SK-N-SH treated with all-trans-retinoic acid at 6 μM for 48 hours (cell line): ENCODE measurements at regions not wholly inside any gene's neighbourhood (a gene's known extent, or its start where the extent isn't known, plus 50 kb on each side); places are given as distances from the start of the nearest gene placed in this dataset.

ENCODE experiments used
- ARNTL ChIP-seq: fragments of 450-650 bp; formaldehyde crosslinking; IDR thresholded peaks from 2 replicates; pipeline ENCODE4 v1.5.0; 2020; ENCODE audit warnings: low read depth, mild to moderate bottlenecking, moderate library complexity, borderline replicate concordance
- CREB5 ChIP-seq: fragments of 250-450 bp; sonication (Bioruptor Pico); IDR thresholded peaks from 2 replicates; pipeline ENCODE4 v1.5.1; 2020; ENCODE audit warnings: low read depth, mild to moderate bottlenecking, moderate library complexity
- PATZ1 ChIP-seq: fragments of 250-450 bp; sonication (Bioruptor Pico); IDR thresholded peaks from 2 replicates; pipeline ENCODE4 v1.8.0; 2020; ENCODE audit warnings: mild to moderate bottlenecking, moderate library complexity, borderline replicate concordance
- RARB ChIP-seq: fragments of 250-450 bp; sonication (Bioruptor Pico); IDR thresholded peaks from 2 replicates; pipeline ENCODE4 v1.8.0; 2021; ENCODE audit warnings: mild to moderate bottlenecking, moderate library complexity
- TCF4 ChIP-seq: fragments of 250-450 bp; sonication (Bioruptor Pico); IDR thresholded peaks from 2 replicates; pipeline ENCODE4 v1.8.0; 2021; ENCODE audit warnings: mild to moderate bottlenecking, moderate library complexity, borderline replicate concordance
- TOX ChIP-seq: fragments of 250-450 bp; sonication (Bioruptor Pico); IDR thresholded peaks from 2 replicates; pipeline ENCODE4 v1.8.0; 2021; ENCODE audit warnings: mild to moderate bottlenecking, moderate library complexity, borderline replicate concordance
- TSHZ2 ChIP-seq: fragments of 250-450 bp; sonication (Bioruptor Pico); IDR thresholded peaks from 2 replicates; pipeline ENCODE4 v1.5.0; 2020; ENCODE audit warnings: mild to moderate bottlenecking, moderate library complexity
- ZFP3 ChIP-seq: fragments of 250-450 bp; sonication (Bioruptor Pico); IDR thresholded peaks from 2 replicates; pipeline ENCODE4 v1.5.0; 2020; ENCODE audit warnings: mild to moderate bottlenecking, moderate library complexity
- ZFP30 ChIP-seq: fragments of 450-650 bp; formaldehyde crosslinking; IDR thresholded peaks from 2 replicates; pipeline ENCODE4 v1.5.0; 2022; ENCODE audit warnings: mild to moderate bottlenecking, moderate library complexity
- ZNF565 ChIP-seq: fragments of 450-650 bp; formaldehyde crosslinking; conservative IDR thresholded peaks from 2 replicates; pipeline ENCODE4 v1.5.0; 2020; ENCODE audit warnings: low read depth, mild to moderate bottlenecking, moderate library complexity
- ZNF70 ChIP-seq: fragments of 450-650 bp; formaldehyde crosslinking; IDR thresholded peaks from 2 replicates; pipeline ENCODE4 v1.5.0; 2020; ENCODE audit warnings: mild to moderate bottlenecking, moderate library complexity
- ZNF8 ChIP-seq: fragments of 450-650 bp; formaldehyde crosslinking; IDR thresholded peaks from 2 replicates; pipeline ENCODE4 v1.5.0; 2020; ENCODE audit warnings: mild to moderate bottlenecking, moderate library complexity

- TF ChIP-seq CREB5 (CRISPR knock-in tag), result no peak
- TF ChIP-seq RARB (CRISPR knock-in tag), result no peak
- TF ChIP-seq ZNF70 (CRISPR knock-in tag), result no peak
- no peak for TF ChIP-seq PATZ1
- no peak for TF ChIP-seq TCF4
- TF ChIP-seq ARNTL, result no peak
- no peak for TF ChIP-seq ZFP30 (CRISPR knock-in tag)
- no peak for TF ChIP-seq TOX (CRISPR knock-in tag)
- TF ChIP-seq ZNF565 (CRISPR knock-in tag), result no peak
- TF ChIP-seq ZFP3 (CRISPR knock-in tag), result no peak
- no peak for TF ChIP-seq TSHZ2 (CRISPR knock-in tag)
- TF ChIP-seq ZNF8 (CRISPR knock-in tag), result no peak
Observed at GRCh38 chr6:15839969-15840541, 177.2 kb upstream of the DTNBP1 start.
